Glutamatergic neuron (in vitro differentiated cells): ENCODE measurements at regions not wholly inside any gene's neighbourhood (a gene's known extent, or its start where the extent isn't known, plus 50 kb on each side); places are given as distances from the start of the nearest gene placed in this dataset.
"Not testable (repeated sequence)": the region's sequence is repeated elsewhere in the genome, so short reads cannot be mapped to it uniquely, and the experiment has no call there.

Experiments
- DNase-seq: peaks from one replicate; pipeline ENCODE4 v3.0.0; 2022
- H3K27ac Mint-ChIP-seq: one replicate; pipeline ENCODE4 v1.8.0; 2020; ENCODE audit warnings: mild to moderate bottlenecking, mixed read lengths, inconsistent platforms; ENCODE audit not compliant: unreplicated experiment
- H3K27me3 Mint-ChIP-seq: one replicate; pipeline ENCODE4 v1.8.0; 2020; ENCODE audit warnings: mild to moderate bottlenecking, moderate library complexity, mixed read lengths, inconsistent platforms; ENCODE audit not compliant: unreplicated experiment
- H3K36me3 Mint-ChIP-seq: one replicate; pipeline ENCODE4 v1.8.0; 2020; ENCODE audit warnings: mild to moderate bottlenecking, mixed read lengths, inconsistent platforms; ENCODE audit not compliant: unreplicated experiment
- H3K4me1 Mint-ChIP-seq: one replicate; pipeline ENCODE4 v1.8.0; 2020; ENCODE audit warnings: mild to moderate bottlenecking, low read depth, mixed read lengths, inconsistent platforms; ENCODE audit not compliant: unreplicated experiment
- H3K4me3 Mint-ChIP-seq: one replicate; pipeline ENCODE4 v1.8.0; 2020; ENCODE audit warnings: mild to moderate bottlenecking, mixed read lengths, inconsistent platforms; ENCODE audit not compliant: unreplicated experiment
- H3K9me3 Mint-ChIP-seq: one replicate; pipeline ENCODE4 v1.8.0; 2020; ENCODE audit warnings: mild to moderate bottlenecking, moderate library complexity, mixed read lengths, inconsistent platforms; ENCODE audit not compliant: unreplicated experiment
- CTCF ChIP-seq: fragments of 200-600 bp; sonication (generic); IDR thresholded peaks from one replicate; pipeline ENCODE4 v1.5.0; 2021; ENCODE audit not compliant: partially characterized antibody, unreplicated experiment

- H3K27me3 Mint-ChIP-seq, result no peaks in the 10 kb centered on the region
- H3K4me1 Mint-ChIP-seq, result peaks cover 5% of the 10 kb centered on the region
- no peak for TF ChIP-seq CTCF
- DNase-seq, result no peak
- no peak overlapping the region for H3K27ac Mint-ChIP-seq
- peaks cover 16% of the 10 kb centered on the region for H3K36me3 Mint-ChIP-seq
- H3K4me3 Mint-ChIP-seq, result no peak overlapping the region
- peaks cover 3% of the 10 kb centered on the region for H3K9me3 Mint-ChIP-seq
These were observed 338.2 kb upstream of the TNRC6C start for GRCh38 chr17:77620282-77620681.

- peaks cover 20% of the 10 kb centered on the region for H3K36me3 Mint-ChIP-seq
- H3K4me1 Mint-ChIP-seq, H3K4me3 Mint-ChIP-seq, H3K9me3 Mint-ChIP-seq, H3K27me3 Mint-ChIP-seq, DNase-seq, H3K27ac Mint-ChIP-seq: not testable (repeated sequence)
These were observed 336.4 kb upstream of the TNRC6C start for GRCh38 chr17:77622084-77622483.

- peaks cover 3% of the 10 kb centered on the region for H3K9me3 Mint-ChIP-seq
- no peaks in the 10 kb centered on the region for H3K27me3 Mint-ChIP-seq
- H3K4me3 Mint-ChIP-seq, result no peak overlapping the region
- peaks cover 24% of the 10 kb centered on the region for H3K36me3 Mint-ChIP-seq
- H3K4me1 Mint-ChIP-seq, result no peaks in the 10 kb centered on the region
- TF ChIP-seq CTCF, result no peak
- H3K27ac Mint-ChIP-seq, result no peak overlapping the region
- DNase-seq, result no peak
These were observed 335.9 kb upstream of the TNRC6C start for GRCh38 chr17:77622647-77623046.

GRCh38 chr17:77623321-77623720 is 335.2 kb upstream of the TNRC6C start:
- H3K36me3 Mint-ChIP-seq, result peaks cover 25% of the 10 kb centered on the region
- not testable (repeated sequence) for H3K27me3 Mint-ChIP-seq, DNase-seq, H3K9me3 Mint-ChIP-seq, H3K27ac Mint-ChIP-seq, H3K4me3 Mint-ChIP-seq, H3K4me1 Mint-ChIP-seq

GRCh38 chr17:77628035-77628434 is 330.5 kb upstream of the TNRC6C start:
- Mint-ChIP-seq H3K4me1 (peaks cover 4% of the 10 kb centered on the region), H3K9me3 (peaks cover 2% of the 10 kb centered on the region), H3K4me3 (no peak overlapping the region), H3K36me3 (peaks cover 13% of the 10 kb centered on the region), H3K27ac (no peak overlapping the region), H3K27me3 (no peaks in the 10 kb centered on the region)
- TF ChIP-seq CTCF, result no peak
- no peak for DNase-seq

- H3K9me3 Mint-ChIP-seq, DNase-seq, H3K4me3 Mint-ChIP-seq, H3K27ac Mint-ChIP-seq, H3K4me1 Mint-ChIP-seq, H3K27me3 Mint-ChIP-seq: not testable (repeated sequence)
- H3K36me3 Mint-ChIP-seq, result peaks cover 13% of the 10 kb centered on the region
These were observed 329.2 kb upstream of the TNRC6C start for GRCh38 chr17:77629284-77629683.

GRCh38 chr17:77631307-77631706 is 327.2 kb upstream of the TNRC6C start:
- TF ChIP-seq CTCF, result no peak
- peaks cover 6% of the 10 kb centered on the region for H3K27me3 Mint-ChIP-seq
- no peak for DNase-seq
- no peak overlapping the region for H3K27ac Mint-ChIP-seq
- peaks cover 5% of the 10 kb centered on the region for H3K9me3 Mint-ChIP-seq
- H3K36me3 Mint-ChIP-seq, result peaks cover 13% of the 10 kb centered on the region
- H3K4me3 Mint-ChIP-seq, result no peak overlapping the region
- peaks cover 12% of the 10 kb centered on the region for H3K4me1 Mint-ChIP-seq
